ENCODE measurements at regions not wholly inside any gene's neighbourhood (a gene's known extent, or its start where the extent isn't known, plus 50 kb on each side); places are given as distances from the start of the nearest gene placed in this dataset.

GRCh38 chr20:57059055-57059596, 207.3 kb downstream of the BMP7 start:
- no peak for DNase-seq (ENCODE audit: low read depth)

DNA sequence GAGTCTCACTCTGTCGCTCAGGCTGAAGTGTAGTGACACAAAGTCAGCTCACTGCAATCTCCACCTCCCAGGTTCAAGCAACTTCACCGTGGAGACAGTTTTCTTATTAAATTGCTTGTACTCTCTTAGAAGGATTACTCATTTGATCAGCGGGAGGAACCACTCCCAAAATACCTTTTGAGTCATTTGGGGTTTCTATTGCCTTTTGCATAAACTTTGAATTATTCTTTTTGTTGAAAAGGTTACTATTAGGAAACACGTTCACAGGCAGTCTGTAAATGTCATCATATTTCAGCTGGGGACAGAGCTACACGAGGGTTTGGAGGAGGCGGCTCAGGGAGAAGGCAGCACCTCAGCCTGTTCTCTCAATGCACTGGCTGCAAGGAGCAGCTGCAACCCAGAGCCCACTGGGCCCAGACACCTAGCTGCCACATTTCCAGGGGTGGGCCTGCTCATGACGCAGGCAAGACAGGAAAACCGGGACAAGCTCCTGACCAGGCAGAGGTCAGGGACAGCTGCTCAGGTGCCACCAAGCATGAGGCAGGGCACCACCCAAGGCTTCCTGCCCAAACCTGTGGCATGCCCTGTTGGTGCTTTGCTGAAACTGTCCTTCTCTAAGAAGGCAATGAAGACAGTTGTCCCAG, 205.9 kb downstream of the BMP7 start:
- DNase-seq (ENCODE audit: low read depth), result no peak

DNA sequence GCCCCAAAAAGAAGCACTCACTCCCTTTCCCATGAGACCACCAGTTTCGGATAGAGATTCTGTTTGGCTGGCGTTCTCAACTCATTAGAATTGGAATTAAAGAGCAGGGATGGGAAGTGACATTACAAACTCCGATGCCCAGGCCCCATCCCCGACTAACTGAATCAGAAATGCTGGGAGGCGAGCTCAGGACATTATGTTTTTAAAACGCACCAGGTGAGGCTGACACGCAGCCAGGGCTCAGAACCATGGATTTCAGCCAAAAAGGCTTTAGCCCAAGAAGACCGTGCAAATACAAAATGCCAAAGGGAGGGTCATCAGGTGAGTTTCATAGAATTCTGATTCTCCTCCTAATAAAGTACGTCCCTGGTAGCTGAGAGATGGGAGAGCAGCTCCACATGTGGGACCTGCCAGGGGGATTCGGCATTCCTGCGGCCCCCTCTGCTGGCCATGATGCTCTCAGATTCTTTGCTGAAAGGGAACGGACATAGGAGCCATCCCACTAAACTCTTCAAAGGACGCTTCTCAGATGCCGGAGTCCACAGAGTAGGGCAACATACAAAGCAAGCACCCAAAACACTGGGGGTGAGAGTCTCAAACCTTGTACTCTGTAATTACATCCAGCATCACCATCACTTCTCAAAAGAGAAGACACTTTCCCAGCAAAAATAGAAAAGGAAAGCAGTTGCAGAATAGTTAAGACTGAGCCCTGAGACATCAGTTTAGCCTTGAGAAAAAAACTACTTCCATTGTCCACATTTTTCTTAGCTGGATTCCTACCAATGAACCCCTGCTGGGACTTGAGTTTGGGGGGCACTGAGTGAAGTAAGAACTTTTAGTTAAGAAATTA, 205.2 kb downstream of the BMP7 start:
- DNase-seq (ENCODE audit: low read depth), result no peak

GRCh38 chr20:57062241-57062640, 204.2 kb downstream of the BMP7 start:
- no peak for DNase-seq (ENCODE audit: low read depth)

GRCh38 chr20:57062696-57063270, 203.7 kb downstream of the BMP7 start:
- DNase-seq (ENCODE audit: low read depth), result no peak

GRCh38 chr20:57064836-57065235, 201.6 kb downstream of the BMP7 start:
- no peak for DNase-seq (ENCODE audit: low read depth)

DNA sequence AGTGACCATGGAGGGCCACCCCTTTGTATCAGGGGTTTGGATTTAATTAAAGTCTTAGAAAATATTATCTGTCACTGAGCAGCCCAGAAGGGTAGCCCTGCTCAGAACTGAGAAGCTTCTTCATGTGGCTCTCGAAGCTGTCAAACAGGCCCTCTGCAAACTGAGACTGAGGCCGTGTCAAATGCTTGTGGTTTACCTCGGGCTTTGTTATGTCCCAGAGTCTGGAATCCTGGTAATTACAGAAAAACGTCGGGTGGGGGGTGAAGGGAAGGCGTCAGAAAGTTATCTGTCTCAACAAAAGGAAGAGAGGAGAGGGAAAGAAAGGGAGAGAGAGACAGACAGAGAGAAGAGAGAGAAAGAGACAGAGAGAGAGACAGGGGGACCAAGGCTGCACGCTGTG, 200.8 kb downstream of the BMP7 start:
- DNase-seq (ENCODE audit: low read depth), result no peak

- no peak for DNase-seq (ENCODE audit: low read depth)
Measured at GRCh38 chr20:57066126-57066900, 200.1 kb downstream of the BMP7 start.

DNA sequence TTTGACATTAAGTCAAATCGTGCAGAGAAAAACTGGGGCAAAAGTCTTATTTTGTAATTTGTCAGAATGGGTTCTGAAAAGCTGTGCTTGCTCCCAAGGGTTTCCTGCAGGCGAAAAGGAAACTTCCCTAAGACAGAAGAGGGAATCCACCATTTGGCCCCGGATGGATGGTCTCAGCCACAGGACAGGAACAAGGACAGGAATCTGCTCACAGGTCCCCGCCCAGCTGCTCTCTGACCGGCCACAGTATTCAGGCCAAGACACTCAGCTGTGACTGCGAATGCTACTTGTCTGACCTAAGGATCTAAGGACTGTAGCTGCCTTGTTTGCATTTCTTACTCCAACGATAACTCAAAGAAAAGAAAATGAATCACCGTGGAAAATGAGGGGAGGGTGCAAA, 197.0 kb downstream of the BMP7 start:
- DNase-seq (ENCODE audit: low read depth), result no peak

DNA sequence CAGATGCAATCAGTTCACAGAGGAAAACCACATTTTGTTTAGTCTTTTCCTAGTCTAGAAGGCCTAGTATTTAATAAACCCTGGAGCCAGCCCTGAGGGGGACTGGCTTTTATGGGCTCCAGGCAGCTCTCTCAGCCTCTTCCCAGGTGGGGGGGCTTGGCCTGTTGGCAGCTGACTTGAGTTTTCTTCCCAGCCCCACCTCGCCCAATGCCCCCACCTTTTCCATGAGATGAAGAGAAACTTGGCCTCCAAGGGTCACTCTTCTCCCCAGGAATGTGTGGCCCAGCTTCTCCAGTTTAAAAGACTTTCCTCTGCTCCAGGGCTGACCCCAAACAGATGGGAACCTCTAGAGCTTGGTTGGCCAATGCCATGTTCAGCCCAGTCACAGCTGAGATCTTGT, 196.1 kb downstream of the BMP7 start:
- no peak for DNase-seq (ENCODE audit: low read depth)

DNA sequence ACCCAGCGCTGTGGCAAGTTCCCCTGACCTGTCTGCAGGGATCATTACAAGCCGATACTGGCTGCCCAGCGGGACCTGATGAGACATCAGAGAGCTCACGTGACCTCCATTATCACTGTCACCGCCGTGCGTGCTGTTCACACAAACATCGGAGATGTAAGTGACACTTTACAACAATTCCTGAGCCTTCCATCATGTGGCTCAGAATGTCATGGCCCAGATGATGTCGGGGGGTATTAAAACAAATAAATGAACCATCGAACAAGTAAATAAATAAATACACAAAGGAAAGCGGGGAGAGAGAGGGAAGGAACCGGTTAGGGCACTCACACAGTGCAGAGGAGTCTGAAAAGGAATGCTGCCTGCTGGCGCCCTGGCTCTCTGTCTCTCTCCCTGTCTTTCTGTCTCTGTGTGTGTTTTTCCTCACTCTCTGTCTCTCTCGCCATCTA, 195.1 kb downstream of the BMP7 start:
- DNase-seq (ENCODE audit: low read depth), result no peak

GRCh38 chr20:57071954-57072583, 194.4 kb downstream of the BMP7 start:
- DNase-seq (ENCODE audit: low read depth), result no peak

GRCh38 chr20:57073402-57073801, 193.0 kb downstream of the BMP7 start:
- DNase-seq (ENCODE audit: low read depth), result no peak

- no peak for DNase-seq (ENCODE audit: low read depth)
Measured at GRCh38 chr20:57074386-57074785, 192.1 kb downstream of the BMP7 start.

DNA sequence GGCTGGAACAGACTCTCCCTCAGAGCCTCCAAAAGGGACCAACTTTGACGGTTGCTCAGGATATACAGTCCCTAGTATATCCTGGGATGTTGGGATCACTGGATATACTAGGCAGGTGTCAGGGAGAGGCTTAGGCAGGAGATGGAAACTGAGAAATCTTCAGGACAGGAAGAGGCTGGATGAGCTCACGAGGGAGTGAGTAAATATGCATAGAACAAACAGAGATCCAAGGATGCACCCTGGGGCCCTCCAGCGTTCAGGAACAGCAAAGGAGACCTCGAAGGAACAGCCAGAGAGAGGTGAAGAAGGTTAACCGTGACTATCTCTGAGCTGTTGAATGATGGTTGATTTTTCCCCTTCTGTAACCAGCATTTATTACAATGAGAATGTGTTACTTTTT, 191.3 kb downstream of the BMP7 start:
- DNase-seq (ENCODE audit: low read depth), result no peak

DNA sequence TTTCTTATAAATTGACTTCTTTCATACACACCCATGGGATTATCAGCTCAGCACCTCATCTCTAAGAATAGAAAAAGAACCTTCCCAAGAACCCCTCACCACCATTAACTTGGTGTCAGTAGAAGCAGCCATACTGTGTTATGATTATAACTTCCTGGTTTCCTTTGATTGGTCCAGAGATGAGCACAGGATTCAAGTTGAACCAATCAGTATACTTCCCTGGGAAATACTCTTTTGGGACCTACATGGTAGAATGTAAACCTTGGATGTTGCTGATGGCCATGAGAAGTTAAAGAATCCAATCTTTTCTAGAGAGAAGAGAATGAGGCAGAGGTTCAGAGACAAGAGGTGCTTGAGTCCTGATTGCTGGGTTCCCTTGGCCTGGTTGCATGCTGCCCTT, 190.8 kb downstream of the BMP7 start:
- DNase-seq (ENCODE audit: low read depth), result no peak

GRCh38 chr20:57076152-57076652, 190.2 kb downstream of the BMP7 start:
- DNase-seq (ENCODE audit: low read depth), result peak; percentile 75

DNA sequence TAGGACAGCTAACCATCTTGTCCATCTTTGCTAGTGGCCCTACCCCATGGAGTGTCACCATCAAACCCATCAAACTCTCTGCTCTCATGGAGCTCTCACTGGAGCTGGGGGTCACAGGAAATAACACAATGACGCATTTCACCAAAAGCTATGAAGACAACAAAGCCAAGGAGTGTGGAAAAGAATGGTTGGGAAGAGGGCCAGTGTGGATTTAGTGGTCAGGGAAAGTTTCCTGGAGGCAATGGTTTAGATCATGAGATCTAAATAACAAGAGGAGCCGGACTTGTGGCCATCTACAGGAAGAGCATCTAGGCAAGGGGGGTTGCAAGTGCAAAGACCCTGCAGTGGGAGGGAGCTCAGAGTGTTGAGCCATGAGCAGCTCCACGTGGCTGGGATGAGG, 189.5 kb downstream of the BMP7 start:
- no peak for DNase-seq (ENCODE audit: low read depth)

- DNase-seq (ENCODE audit: low read depth), result no peak
Measured at GRCh38 chr20:57078116-57078515, 188.3 kb downstream of the BMP7 start.

DNA sequence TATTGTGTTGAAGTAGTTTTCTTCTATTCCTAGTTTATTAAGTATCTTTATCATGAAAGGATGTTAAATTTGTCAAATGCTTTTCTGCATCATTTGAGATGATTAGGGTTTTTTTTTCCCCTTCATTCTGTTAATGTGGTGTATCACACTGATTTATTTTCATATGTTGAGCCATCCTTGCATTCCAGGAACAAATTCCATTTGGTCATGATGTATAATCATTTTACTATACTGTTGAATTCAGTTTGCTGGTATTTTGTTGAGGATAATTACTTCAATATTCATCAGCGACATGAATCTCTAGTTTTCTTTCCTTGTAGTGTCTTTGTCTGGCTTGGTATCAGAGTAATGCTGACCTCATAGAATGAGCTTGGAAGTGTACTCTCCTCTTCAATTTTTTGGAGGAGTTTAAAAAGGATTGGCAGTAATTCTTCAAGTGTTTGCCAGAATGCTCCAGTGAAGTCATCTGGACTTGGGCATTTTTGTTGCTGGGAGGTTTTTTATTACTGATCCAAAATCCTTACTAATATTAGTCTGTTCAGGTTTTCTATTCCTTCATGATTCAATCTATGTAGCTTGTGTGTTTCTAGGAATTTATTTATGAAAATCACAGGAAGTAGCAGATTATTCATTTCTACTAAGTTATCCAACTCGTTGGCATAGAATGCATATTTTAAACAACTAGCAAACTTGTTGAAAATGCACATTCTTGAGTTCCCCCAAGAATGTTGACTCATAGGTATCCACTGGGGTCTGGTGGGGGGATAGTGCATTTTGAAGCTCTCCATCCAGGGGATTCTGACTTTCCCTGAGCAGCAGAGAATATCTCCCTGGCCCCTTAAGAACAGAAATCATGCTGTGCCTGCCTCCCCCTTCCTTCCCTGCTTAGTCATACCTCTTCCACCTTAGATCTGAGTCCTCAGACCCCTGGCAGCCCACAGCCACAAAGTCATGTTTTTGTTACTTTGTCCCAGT, 187.1 kb downstream of the BMP7 start:
- no peak for DNase-seq (ENCODE audit: low read depth)

All from GM04504 (cell line).